PC-9 (cell line): ENCODE measurements at regions not wholly inside any gene's neighbourhood (a gene's known extent, or its start where the extent isn't known, plus 50 kb on each side); places are given as distances from the start of the nearest gene placed in this dataset.

ENCODE experiments used
- BruUV-seq: library from RNA; stranded (reverse); fragments of 400-500 nt; replicated peaks from 2 replicates; lab custom pipeline; 2021; lab: Mats Ljungman, UMichigan
- CTCF ChIA-PET: fragments of 300-600 bp; sonication (Branson Sonifier 250); formaldehyde crosslinking; loops from one replicate; lab custom pipeline; 2022; ENCODE audit warnings: antibody characterized with exemption; lab: Charles Lee
- POLR2A ChIA-PET: fragments of 300-600 bp; sonication (Branson Sonifier 250); formaldehyde crosslinking; loops from one replicate; lab custom pipeline; 2022; ENCODE audit warnings: antibody characterized with exemption; ENCODE audit not compliant: unreplicated experiment; lab: Charles Lee
- DNase-seq, 2 experiments: peaks; one replicate each; pipeline versions ENCODE4 v3.0.0 to v3.0.0-alpha.2; 2015 to 2022; ENCODE audit warnings: mixed read lengths in 1 of 2
- H2AFZ ChIP-seq: fragments of 200-600 bp; sonication (generic); 2 replicates; pipeline ENCODE4 v1.8.1; 2017; ENCODE audit warnings: antibody characterized with exemption
- H3F3A ChIP-seq: fragments of 200-600 bp; sonication (generic); 2 replicates; pipeline ENCODE4 v1.8.1; 2017; ENCODE audit warnings: antibody characterized with exemption, mild to moderate bottlenecking, low read depth; ENCODE audit not compliant: insufficient read depth
- H3K27ac ChIP-seq: fragments of 200-600 bp; sonication (generic); 2 replicates; pipeline ENCODE4 v1.6.1; 2016; ENCODE audit warnings: mixed run types
- H3K27me3 ChIP-seq: fragments of 200-600 bp; sonication (generic); 2 replicates; pipeline ENCODE4 v1.6.1; 2016; ENCODE audit warnings: low read depth, mixed run types; ENCODE audit not compliant: insufficient read depth
- H3K36me3 ChIP-seq: fragments of 200-600 bp; sonication (generic); 2 replicates; pipeline ENCODE4 v1.6.1; 2016; ENCODE audit warnings: low read depth, mixed run types
- H3K4me1 ChIP-seq: fragments of 200-600 bp; sonication (generic); replicated peaks from 2 replicates; pipeline ENCODE4 v1.6.1; 2016; ENCODE audit warnings: mixed run types; ENCODE audit not compliant: insufficient read depth
- H3K4me2 ChIP-seq: fragments of 200-600 bp; sonication (generic); 2 replicates; pipeline ENCODE4 v1.6.1; 2017; ENCODE audit warnings: mixed run types
- H3K4me3 ChIP-seq: fragments of 200-600 bp; sonication (generic); 2 replicates; pipeline ENCODE4 v1.6.1; 2016; ENCODE audit warnings: mixed run types
- H3K79me2 ChIP-seq: fragments of 200-600 bp; sonication (generic); 2 replicates; pipeline ENCODE4 v1.6.1; 2017; ENCODE audit warnings: low read depth, mixed run types
- H3K9me2 ChIP-seq: fragments of 200-600 bp; sonication (generic); 2 replicates; pipeline ENCODE4 v1.8.1; 2017; ENCODE audit warnings: mild to moderate bottlenecking; ENCODE audit not compliant: insufficient read depth
- H3K9me3 ChIP-seq: fragments of 200-600 bp; sonication (generic); 2 replicates; pipeline ENCODE4 v1.8.1; 2016; ENCODE audit warnings: low read depth; ENCODE audit not compliant: insufficient read depth
- H4K20me1 ChIP-seq: fragments of 200-600 bp; sonication (generic); 2 replicates; pipeline ENCODE4 v1.8.1; 2017; ENCODE audit not compliant: insufficient read depth
- EZH2 ChIP-seq: fragments of 200-600 bp; sonication (generic); IDR thresholded peaks from 2 replicates; pipeline ENCODE4 v1.8.0; 2017; ENCODE audit warnings: antibody characterized with exemption, low read depth
- intact Hi-C: fragments of 100-400 bp; cut with micrococcal nuclease; formaldehyde crosslinking; loops from one replicate; pipeline ENCODE4 v1.10.0; 2022; ENCODE audit not compliant: unreplicated experiment
- TF ChIP-seq, protein P1 (sequence below): fragments of 200-600 bp; sonication (generic); conservative IDR thresholded peaks from 2 replicates; pipeline ENCODE4 v1.6.1; 2017; ENCODE audit warnings: mixed run types, antibody characterized with exemption, mild to moderate bottlenecking, moderate library complexity

DNA sequence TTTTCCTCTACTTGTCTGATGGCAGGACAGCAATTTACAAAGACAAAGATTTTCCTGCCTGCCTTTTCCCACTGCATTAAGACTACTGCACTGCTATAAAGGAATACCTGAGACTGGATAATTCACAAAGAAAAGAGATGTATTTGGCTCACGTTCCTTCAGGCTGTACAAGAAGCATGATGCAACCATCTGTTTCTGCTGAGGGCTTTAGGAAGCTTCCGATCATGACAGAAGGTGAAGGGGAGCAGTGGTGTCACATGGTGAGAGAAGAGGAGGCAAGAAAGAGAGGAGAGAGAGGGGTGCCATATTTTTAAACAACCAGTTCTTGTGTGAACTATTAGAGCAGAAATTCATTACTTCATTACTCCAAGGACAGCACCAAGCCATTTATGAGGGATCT, 617.1 kb upstream of the HTR2C start:
- no peaks in the 10 kb centered on the region for H4K20me1 ChIP-seq
- intact Hi-C loops, result no loop called here
- H3K27me3 ChIP-seq, result no peaks in the 10 kb centered on the region
- no peak overlapping the region for H3K4me2 ChIP-seq
- no peaks in the 10 kb centered on the region for H3K4me1 ChIP-seq
- no peak overlapping the region for H3K4me3 ChIP-seq
- no peak overlapping the region for H3K27ac ChIP-seq
- H3K36me3 ChIP-seq, result no peaks in the 10 kb centered on the region
- no TSS peak for BruUV-seq
- H3K9me3 ChIP-seq, result no peaks in the 10 kb centered on the region
- H2AFZ ChIP-seq, result no peak overlapping the region
- CTCF ChIA-PET, result no interaction called here
- H3K79me2 ChIP-seq, result no peaks in the 10 kb centered on the region
- no peaks in the 10 kb centered on the region for H3K9me2 ChIP-seq
- POLR2A ChIA-PET, result no interaction called here
- H3F3A ChIP-seq, result no peaks in the 10 kb centered on the region
- TF ChIP-seq, protein P1, sequence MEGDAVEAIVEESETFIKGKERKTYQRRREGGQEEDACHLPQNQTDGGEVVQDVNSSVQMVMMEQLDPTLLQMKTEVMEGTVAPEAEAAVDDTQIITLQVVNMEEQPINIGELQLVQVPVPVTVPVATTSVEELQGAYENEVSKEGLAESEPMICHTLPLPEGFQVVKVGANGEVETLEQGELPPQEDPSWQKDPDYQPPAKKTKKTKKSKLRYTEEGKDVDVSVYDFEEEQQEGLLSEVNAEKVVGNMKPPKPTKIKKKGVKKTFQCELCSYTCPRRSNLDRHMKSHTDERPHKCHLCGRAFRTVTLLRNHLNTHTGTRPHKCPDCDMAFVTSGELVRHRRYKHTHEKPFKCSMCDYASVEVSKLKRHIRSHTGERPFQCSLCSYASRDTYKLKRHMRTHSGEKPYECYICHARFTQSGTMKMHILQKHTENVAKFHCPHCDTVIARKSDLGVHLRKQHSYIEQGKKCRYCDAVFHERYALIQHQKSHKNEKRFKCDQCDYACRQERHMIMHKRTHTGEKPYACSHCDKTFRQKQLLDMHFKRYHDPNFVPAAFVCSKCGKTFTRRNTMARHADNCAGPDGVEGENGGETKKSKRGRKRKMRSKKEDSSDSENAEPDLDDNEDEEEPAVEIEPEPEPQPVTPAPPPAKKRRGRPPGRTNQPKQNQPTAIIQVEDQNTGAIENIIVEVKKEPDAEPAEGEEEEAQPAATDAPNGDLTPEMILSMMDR, result no peak
- TF ChIP-seq EZH2, result no peak
- no peak for DNase-seq

DNA sequence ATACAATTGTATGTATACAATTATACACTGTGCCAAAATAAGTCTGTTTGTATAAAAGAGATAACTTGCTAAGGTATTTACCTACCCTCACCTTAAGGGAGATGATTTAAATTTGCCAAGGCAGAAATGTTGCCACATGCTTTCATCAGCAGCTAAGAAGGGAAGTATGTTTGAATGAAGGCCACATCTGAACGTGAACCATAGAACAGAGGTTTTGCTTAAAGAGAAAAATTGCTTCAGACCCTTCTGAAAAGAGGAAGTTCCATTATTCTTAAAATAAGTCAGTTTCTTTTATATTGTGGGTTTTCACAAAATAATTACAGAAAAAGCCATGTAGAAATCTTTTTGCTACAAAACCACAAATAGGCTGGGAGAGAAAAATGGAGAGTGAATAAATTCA, 621.5 kb upstream of the HTR2C start:
- no TSS peak for BruUV-seq
- intact Hi-C loops, result no loop called here
- TF ChIP-seq EZH2, result no peak
- TF ChIP-seq, protein P1, result no peak
- H4K20me1 ChIP-seq, result no peaks in the 10 kb centered on the region
- no peak for DNase-seq
- no peaks in the 10 kb centered on the region for H3K27me3 ChIP-seq
- H3K4me2 ChIP-seq, result no peak overlapping the region
- POLR2A ChIA-PET, result no interaction called here
- CTCF ChIA-PET, result no interaction called here
- no peaks in the 10 kb centered on the region for H3K9me3 ChIP-seq
- H2AFZ ChIP-seq, result no peak overlapping the region
- H3F3A ChIP-seq, result no peaks in the 10 kb centered on the region
- H3K36me3 ChIP-seq, result no peaks in the 10 kb centered on the region
- no peaks in the 10 kb centered on the region for H3K79me2 ChIP-seq
- H3K27ac ChIP-seq, result no peak overlapping the region
- H3K4me1 ChIP-seq, result no peaks in the 10 kb centered on the region
- no peak overlapping the region for H3K4me3 ChIP-seq
- H3K9me2 ChIP-seq, result no peaks in the 10 kb centered on the region

DNA sequence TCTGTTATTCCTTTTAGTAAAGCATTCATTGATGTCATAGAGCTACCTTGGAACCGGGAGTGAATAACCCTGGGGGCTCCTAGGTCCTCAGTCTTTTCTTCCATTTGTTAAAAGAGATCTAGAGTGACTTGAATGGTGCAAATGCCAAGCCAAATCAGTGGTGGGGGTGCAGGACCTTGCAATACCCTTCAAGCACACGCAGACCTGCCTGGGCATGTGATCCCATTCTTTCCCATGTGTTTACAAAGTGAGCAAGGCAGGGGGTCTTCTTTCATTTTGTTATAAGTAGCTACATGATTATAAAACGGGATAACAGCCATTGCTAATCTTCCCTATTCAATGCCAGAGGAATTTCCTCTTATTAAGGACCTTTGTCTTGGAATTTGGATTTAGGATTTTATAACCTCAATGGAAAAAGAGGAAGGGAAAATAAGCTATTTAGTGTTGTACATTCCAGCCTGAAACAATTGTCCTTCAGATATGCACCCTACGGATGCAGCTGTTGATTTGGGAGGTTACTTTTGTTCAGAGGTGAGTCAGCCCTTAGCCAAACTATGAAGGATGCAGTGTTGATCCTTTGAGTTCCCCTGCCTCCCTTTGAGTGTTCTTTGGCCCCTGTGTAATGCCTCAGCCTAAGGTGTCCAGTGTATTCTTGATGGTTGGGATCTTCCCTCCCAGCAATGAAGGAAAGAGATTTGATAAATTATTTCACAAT, 623.8 kb upstream of the HTR2C start:
- H3K36me3 ChIP-seq, result no peaks in the 10 kb centered on the region
- CTCF ChIA-PET, result no interaction called here
- no peaks in the 10 kb centered on the region for H3K4me1 ChIP-seq
- H3K9me2 ChIP-seq, result no peaks in the 10 kb centered on the region
- no peak overlapping the region for H2AFZ ChIP-seq
- H3K79me2 ChIP-seq, result no peaks in the 10 kb centered on the region
- no peak for DNase-seq
- POLR2A ChIA-PET, result no interaction called here
- no peaks in the 10 kb centered on the region for H3K27me3 ChIP-seq
- no peaks in the 10 kb centered on the region for H4K20me1 ChIP-seq
- no peak for TF ChIP-seq EZH2
- TF ChIP-seq, protein P1, result no peak
- intact Hi-C loops, result no loop called here
- no peaks in the 10 kb centered on the region for H3F3A ChIP-seq
- no peak overlapping the region for H3K27ac ChIP-seq
- no peaks in the 10 kb centered on the region for H3K9me3 ChIP-seq
- no TSS peak for BruUV-seq
- H3K4me2 ChIP-seq, result no peak overlapping the region
- H3K4me3 ChIP-seq, result no peak overlapping the region
